CD4-positive, alpha-beta memory T cell (primary cell): ENCODE measurements at regions not wholly inside any gene's neighbourhood (a gene's known extent, or its start where the extent isn't known, plus 50 kb on each side); places are given as distances from the start of the nearest gene placed in this dataset.
"Not testable (repeated sequence)": the region's sequence is repeated elsewhere in the genome, so short reads cannot be mapped to it uniquely, and the experiment has no call there.

ENCODE experiments used
- CTCF ChIA-PET: fragments of 350-600 bp; sonication (Branson Sonifier 250); formaldehyde crosslinking; loops from one replicate; lab custom pipeline; 2021; ENCODE audit warnings: inconsistent platforms; ENCODE audit not compliant: partially characterized antibody; lab: Charles Lee
- POLR2A ChIA-PET: fragments of 350-600 bp; sonication (Branson Sonifier 250); formaldehyde crosslinking; loops from one replicate; lab custom pipeline; 2021; ENCODE audit not compliant: partially characterized antibody; lab: Charles Lee
- DNase-seq, 5 donors: peaks; one replicate each; pipeline versions ENCODE4 v3.0.0 to v3.0.0-alpha.2; 2020 to 2022; ENCODE audit warnings: mixed read lengths in 1 of 5
- H3K27ac ChIP-seq: one replicate; pipeline ENCODE4 v1.7.0; 2013; ENCODE audit warnings: low read depth, low read length
- H3K27me3 ChIP-seq: 2 replicates; pipeline ENCODE4 v1.7.0; 2013; ENCODE audit warnings: mild to moderate bottlenecking, low read length, moderate library complexity; ENCODE audit not compliant: insufficient read depth
- H3K36me3 ChIP-seq: 2 replicates; pipeline ENCODE4 v1.7.0; 2013; ENCODE audit warnings: mild to moderate bottlenecking, low read length, moderate library complexity; ENCODE audit not compliant: insufficient read depth
- H3K4me1 ChIP-seq: 2 replicates; pipeline ENCODE4 v1.7.0; 2013; ENCODE audit warnings: mild to moderate bottlenecking, low read length, moderate library complexity; ENCODE audit not compliant: insufficient read depth
- H3K4me3 ChIP-seq, 2 donors: one replicate each; pipeline ENCODE4 v1.7.0; 2013; ENCODE audit warnings: low read length in 2 of 2, mild to moderate bottlenecking in 1 of 2
- H3K9me3 ChIP-seq, 2 donors: one replicate each; pipeline ENCODE4 v1.7.0; 2013; ENCODE audit warnings: low read length in 2 of 2, control low read depth in 1 of 2; ENCODE audit not compliant: control insufficient read depth in 1 of 2
- H3K27ac Mint-ChIP-seq, 7 donors: one replicate each; pipeline ENCODE4 v1.8.0; 2020 to 2021; ENCODE audit warnings: mixed read lengths in 7 of 7, mild to moderate bottlenecking in 6 of 7, inconsistent platforms in 3 of 7, moderate library complexity in 3 of 7
- H3K27me3 Mint-ChIP-seq, 2 donors: one replicate each; pipeline ENCODE4 v1.8.0; 2020 to 2021; ENCODE audit warnings: mixed read lengths in 2 of 2
- H3K36me3 Mint-ChIP-seq, 2 donors: one replicate each; pipeline ENCODE4 v1.8.0; 2020 to 2021; ENCODE audit warnings: mixed read lengths in 2 of 2, inconsistent platforms in 1 of 2, mild to moderate bottlenecking in 1 of 2
- H3K4me1 Mint-ChIP-seq, 4 donors: one replicate each; pipeline ENCODE4 v1.8.0; 2020 to 2021; ENCODE audit warnings: mixed read lengths in 4 of 4, mild to moderate bottlenecking in 1 of 4
- H3K4me3 Mint-ChIP-seq, 8 donors: one replicate each; pipeline ENCODE4 v1.8.0; 2020 to 2021; ENCODE audit warnings: mixed read lengths in 8 of 8, mild to moderate bottlenecking in 7 of 8, moderate library complexity in 6 of 8, inconsistent platforms in 3 of 8
- H3K9me3 Mint-ChIP-seq, 8 donors: one replicate each; pipeline ENCODE4 v1.8.0; 2020 to 2021; ENCODE audit warnings: mixed read lengths in 8 of 8, mild to moderate bottlenecking in 5 of 8, inconsistent platforms in 3 of 8, moderate library complexity in 1 of 8
- intact Hi-C: fragments of 100-400 bp; cut with micrococcal nuclease; formaldehyde crosslinking; loops from one replicate; pipeline ENCODE4 v1.15.1; 2023

DNA sequence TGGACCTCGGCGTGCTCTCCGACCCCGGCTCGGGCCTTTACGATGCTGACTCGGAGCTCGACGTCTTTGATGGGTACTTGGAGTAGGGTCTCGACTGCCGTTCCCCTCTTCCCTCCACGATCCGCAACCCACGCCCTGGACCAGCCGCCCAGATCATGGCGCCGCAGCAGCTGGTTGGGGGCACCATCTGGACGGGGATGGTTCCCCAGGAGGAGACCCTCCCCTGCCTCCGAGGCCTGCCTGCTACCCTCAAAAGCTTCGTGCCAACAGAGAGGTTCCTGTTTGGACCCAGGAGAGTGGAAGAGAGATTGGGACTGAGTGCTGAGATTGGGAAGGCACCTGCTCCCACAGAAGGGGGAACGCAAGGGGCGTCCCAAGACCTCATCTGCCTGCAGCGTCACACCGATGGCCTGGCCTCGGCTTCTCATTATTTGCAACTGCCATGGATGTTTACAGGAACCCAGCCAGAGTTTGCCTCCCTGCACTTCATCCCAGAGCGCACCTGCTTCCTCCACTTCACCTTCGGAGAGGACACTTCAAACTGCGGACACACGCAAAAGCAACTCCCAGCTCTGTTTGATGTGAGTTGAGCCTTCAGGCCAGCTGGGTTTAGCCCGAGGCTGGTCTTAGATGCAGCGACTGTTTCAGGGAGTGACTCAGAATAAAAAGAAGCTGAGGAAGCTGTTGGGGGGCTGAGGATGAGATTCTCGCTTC lies 58.9 kb downstream of the GOLGA6L7 start:
- H3K27me3 ChIP-seq, H3K4me1 ChIP-seq, H3K27ac Mint-ChIP-seq, H3K4me3 ChIP-seq, H3K4me1 Mint-ChIP-seq, H3K36me3 Mint-ChIP-seq, H3K36me3 ChIP-seq, H3K9me3 ChIP-seq, H3K27ac ChIP-seq, H3K9me3 Mint-ChIP-seq: not testable (repeated sequence)
- ChIA-PET POLR2A (interaction anchor here (0.9 kb wide), 1 partner anchor 300 kb away, joined by 3 read pairs; no protein-coding TSS in a partner anchor), CTCF (interaction anchor here (0.6 to 1.6 kb wide), 5 partner anchors 182 to 312 kb away, joined by 4 to 8 read pairs (median 4); no protein-coding TSS in a partner anchor)
- Mint-ChIP-seq H3K4me3 (peak overlapping the region; percentile 26 to 70 (median 41)), H3K27me3 (peaks cover 12 to 19% of the 10 kb centered on the region in 2 donors)
- intact Hi-C loops: loop anchor here (1.0 kb wide), 1 partner anchor 186 kb away; no protein-coding TSS in a partner anchor
- DNase-seq: peak in 3 of 5 donors; percentile 10 to 15 (median 15)

DNA sequence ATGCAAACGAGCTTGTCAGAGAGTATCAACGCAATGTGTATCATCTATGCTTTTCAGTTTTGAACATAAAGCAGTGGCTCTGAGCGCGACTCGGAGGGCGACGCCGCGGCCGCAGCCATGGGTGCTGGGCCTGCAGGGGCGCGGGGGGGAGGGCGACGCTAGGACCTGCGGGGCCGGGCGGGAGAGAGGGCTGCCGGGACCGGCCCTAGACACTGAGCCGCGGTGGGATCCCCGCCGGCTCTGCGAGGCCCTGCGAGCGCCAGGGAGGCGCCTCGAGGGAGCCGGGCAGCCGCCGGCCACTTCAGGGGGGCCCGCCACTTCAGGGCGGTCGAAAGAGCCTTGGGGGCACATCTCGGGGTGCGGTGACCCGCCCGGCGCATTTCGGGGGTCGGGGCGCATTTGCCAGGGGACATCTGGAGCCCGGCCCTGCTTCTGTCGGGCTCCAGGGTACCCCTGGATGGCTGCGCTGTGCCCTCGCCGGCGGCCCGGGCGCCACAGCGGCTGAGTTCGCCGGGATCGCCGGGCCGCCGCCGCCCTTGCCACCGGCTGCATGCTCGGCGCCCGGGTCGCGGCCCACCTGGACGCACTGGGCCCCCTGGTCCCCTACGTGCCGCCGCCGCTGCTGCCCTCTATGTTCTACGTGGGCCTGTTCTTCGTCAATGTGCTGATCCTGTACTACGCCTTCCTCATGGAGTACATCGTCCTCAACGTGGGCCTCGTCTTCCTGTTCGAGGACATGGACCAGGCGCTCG lies 59.6 kb downstream of the GOLGA6L7 start:
- H3K9me3 ChIP-seq, H3K27me3 ChIP-seq, H3K4me1 ChIP-seq, H3K27ac ChIP-seq, H3K36me3 ChIP-seq, H3K4me3 ChIP-seq, H3K27ac Mint-ChIP-seq, H3K36me3 Mint-ChIP-seq, POLR2A ChIA-PET, H3K9me3 Mint-ChIP-seq, DNase-seq, H3K4me1 Mint-ChIP-seq: not testable (repeated sequence)
- intact Hi-C loops: loop anchor here (1.0 kb wide), 1 partner anchor 186 kb away; no protein-coding TSS in a partner anchor
- peaks cover 12 to 19% of the 10 kb centered on the region in 2 donors for H3K27me3 Mint-ChIP-seq
- CTCF ChIA-PET: interaction anchor here (1.3 to 1.6 kb wide), 2 partner anchors 183 to 186 kb away, joined by 4 to 8 read pairs; no protein-coding TSS in a partner anchor
- H3K4me3 Mint-ChIP-seq: peak overlapping the region in 3 of 8 donors; percentile 13 to 43 (median 21)

DNA sequence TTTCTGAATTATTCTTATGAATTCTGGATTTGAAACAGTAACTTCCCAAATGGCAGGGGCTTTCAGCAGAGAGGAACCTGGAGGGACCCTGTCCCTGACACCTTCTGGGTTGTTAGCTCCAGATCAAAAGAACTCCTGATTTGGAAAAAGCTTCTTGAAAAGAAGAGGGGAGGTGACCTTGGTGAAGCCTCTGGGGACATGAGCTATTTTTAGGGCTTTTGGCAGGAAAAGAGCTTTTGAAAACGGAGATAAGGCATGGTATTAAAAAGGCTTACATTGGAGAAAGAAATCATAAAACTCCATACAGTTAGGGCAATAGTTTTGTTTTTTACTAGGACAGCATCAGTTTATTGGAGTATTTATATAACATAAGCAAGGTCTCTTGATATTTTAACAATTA lies 60.3 kb downstream of the GOLGA6L7 start:
- H3K27me3 ChIP-seq, H3K27ac ChIP-seq, H3K9me3 Mint-ChIP-seq, H3K36me3 ChIP-seq, intact Hi-C loops, H3K4me1 Mint-ChIP-seq, H3K4me1 ChIP-seq, POLR2A ChIA-PET, H3K4me3 ChIP-seq, H3K27ac Mint-ChIP-seq, CTCF ChIA-PET, DNase-seq, H3K36me3 Mint-ChIP-seq, H3K9me3 ChIP-seq: not testable (repeated sequence)
- Mint-ChIP-seq H3K4me3 (peak overlapping the region in 4 of 8 donors; percentile 13 to 47 (median 33)), H3K27me3 (peaks cover 10 to 17% of the 10 kb centered on the region in 2 donors)

DNA sequence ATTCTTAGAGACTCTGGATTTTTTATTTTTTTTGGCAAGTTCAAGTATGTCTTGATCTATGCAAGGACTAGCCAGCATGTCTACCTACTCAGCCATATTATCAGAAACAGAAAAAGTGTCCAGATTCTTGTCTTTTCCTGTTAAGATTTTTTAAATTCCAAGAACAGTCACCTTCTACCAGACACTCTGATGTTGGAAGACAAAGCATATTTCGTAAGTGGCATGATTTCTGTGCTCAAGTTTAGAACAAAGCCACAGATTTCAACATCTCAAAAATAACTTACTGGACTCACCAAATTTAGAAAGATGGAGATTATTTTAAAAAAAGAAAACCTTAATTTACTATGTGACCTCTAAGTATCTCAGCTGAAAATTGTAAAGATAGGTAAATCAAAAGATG lies 61.9 kb downstream of the GOLGA6L7 start:
- ChIA-PET POLR2A (no interaction called here), CTCF (no interaction called here)
- H3K27me3 ChIP-seq: no peaks in the 10 kb centered on the region
- no peak overlapping the region for H3K4me3 ChIP-seq
- Mint-ChIP-seq H3K27ac (no peak overlapping the region), H3K36me3 (no peaks in the 10 kb centered on the region), H3K27me3 (peaks cover 6 to 13% of the 10 kb centered on the region in 2 donors), H3K4me1 (peaks cover 0 to 4% (median under 1%) of the 10 kb centered on the region in 4 donors), H3K9me3 (no peaks in the 10 kb centered on the region), H3K4me3 (no peak overlapping the region)
- no peak for DNase-seq
- no peaks in the 10 kb centered on the region for H3K4me1 ChIP-seq
- intact Hi-C loops: no loop called here
- H3K36me3 ChIP-seq: no peaks in the 10 kb centered on the region
- no peaks in the 10 kb centered on the region for H3K9me3 ChIP-seq
- no peak overlapping the region for H3K27ac ChIP-seq

DNA sequence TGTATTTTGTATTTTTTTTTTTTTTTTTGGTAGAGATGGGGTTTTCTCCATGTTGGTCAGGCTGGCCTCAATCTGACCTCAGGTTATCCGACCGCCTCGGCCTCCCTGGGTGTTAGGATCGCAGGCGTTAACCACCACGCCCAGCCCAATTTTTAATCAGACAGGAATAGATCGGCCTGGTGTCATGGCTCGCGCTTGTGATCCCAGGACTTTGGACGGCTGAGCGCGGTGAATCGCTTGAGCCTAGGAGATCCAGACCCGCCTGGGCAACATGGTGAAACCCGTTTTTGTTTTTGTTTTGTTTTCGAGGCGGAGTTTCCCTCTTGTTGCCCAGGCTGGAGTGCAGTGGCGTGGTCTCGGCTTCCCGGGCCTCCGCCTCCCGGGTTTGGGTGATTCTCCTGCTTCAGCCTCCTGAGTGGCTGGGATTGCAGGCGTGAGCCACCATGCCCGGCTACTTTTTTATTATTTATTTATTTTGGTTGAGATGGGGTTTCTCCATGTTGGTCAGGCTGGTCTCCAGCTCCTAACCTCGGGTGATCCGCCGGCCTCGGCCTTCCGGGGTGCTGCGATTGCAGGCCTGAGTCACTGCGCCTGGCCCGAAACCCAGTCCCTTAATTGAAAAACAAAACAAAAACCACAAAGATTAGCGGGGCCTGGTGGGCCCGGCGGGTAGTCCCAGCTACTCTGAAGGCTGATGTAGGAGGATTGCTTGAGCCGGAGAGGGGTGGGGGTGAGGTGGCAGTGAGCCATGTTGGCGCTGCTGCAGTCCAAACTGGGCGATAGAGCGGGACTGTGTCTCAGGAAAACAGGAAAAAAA lies 63.9 kb downstream of the GOLGA6L7 start:
- intact Hi-C loops, H3K27me3 ChIP-seq, H3K9me3 ChIP-seq, H3K4me3 Mint-ChIP-seq, H3K4me1 ChIP-seq, DNase-seq, H3K36me3 Mint-ChIP-seq, H3K27ac Mint-ChIP-seq, CTCF ChIA-PET, H3K36me3 ChIP-seq, H3K4me3 ChIP-seq, H3K4me1 Mint-ChIP-seq, POLR2A ChIA-PET, H3K27ac ChIP-seq, H3K9me3 Mint-ChIP-seq: not testable (repeated sequence)
- H3K27me3 Mint-ChIP-seq: peaks cover 5 to 11% of the 10 kb centered on the region in 2 donors

DNA sequence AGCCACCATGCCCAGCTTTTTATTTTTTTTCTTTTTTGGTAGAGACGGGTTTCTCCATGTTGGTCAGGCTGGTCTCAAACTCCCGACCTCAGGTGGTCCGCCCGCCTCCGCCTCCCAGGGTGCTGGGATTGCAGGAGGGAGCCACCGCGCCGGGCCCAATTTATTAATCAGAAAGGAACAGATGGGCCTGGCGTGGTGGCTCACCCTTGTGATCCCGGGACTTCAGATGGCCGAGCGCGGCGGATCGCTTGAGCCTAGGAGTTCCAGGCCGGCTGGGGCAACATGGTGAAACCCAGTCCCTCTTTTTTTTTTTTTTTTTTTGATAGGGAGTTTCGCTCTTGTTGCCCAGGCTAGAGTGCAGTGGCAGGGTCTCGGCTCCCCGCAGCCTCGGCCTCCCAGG lies 64.6 kb downstream of the GOLGA6L7 start:
- Histone ChIP-seq H3K4me1 (no peaks in the 10 kb centered on the region), H3K9me3 (no peaks in the 10 kb centered on the region), H3K27ac (no peak overlapping the region), H3K27me3 (no peaks in the 10 kb centered on the region), H3K36me3 (no peaks in the 10 kb centered on the region), H3K4me3 (no peak overlapping the region)
- POLR2A ChIA-PET: no interaction called here
- DNase-seq: no peak
- H3K27ac Mint-ChIP-seq: no peak overlapping the region
- H3K4me1 Mint-ChIP-seq: no peaks in the 10 kb centered on the region
- CTCF ChIA-PET: no interaction called here
- no peak overlapping the region for H3K4me3 Mint-ChIP-seq
- no peaks in the 10 kb centered on the region for H3K9me3 Mint-ChIP-seq
- intact Hi-C loops: no loop called here
- H3K36me3 Mint-ChIP-seq: no peaks in the 10 kb centered on the region
- peaks cover 4 to 9% of the 10 kb centered on the region in 2 donors for H3K27me3 Mint-ChIP-seq

DNA sequence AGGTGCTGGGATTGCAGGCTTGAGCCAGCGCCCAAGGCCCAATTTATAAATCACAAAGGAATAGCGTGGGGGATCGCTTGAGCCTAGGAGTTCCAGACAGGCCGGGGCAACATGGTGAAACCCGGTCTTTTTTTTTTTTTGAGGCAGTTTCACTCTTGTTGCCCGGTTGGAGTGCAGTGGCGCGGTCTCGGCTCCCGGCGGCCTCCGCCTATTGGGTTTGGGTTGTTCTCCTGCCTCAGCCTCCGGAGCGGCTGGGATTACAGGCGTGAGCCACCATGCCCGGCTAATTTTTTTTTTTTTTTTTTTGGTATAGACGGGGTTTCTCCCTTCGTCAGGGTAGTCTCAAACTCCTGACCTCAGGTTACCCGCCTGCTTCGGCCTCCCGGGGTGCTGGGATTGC lies 65.0 kb downstream of the GOLGA6L7 start:
- Mint-ChIP-seq H3K9me3 (no peaks in the 10 kb centered on the region), H3K36me3 (no peaks in the 10 kb centered on the region), H3K27ac (no peak overlapping the region), H3K27me3 (peaks cover 4 to 8% of the 10 kb centered on the region in 2 donors), H3K4me1 (no peaks in the 10 kb centered on the region), H3K4me3 (no peak overlapping the region)
- Histone ChIP-seq H3K27me3 (no peaks in the 10 kb centered on the region), H3K9me3 (no peaks in the 10 kb centered on the region), H3K36me3 (no peaks in the 10 kb centered on the region), H3K4me1 (no peaks in the 10 kb centered on the region), H3K27ac (no peak overlapping the region), H3K4me3 (no peak overlapping the region)
- ChIA-PET CTCF (no interaction called here), POLR2A (no interaction called here)
- intact Hi-C loops: no loop called here
- no peak for DNase-seq
